Neuronal stem cell (in vitro differentiated cells): ENCODE measurements at regions not wholly inside any gene's neighbourhood (a gene's known extent, or its start where the extent isn't known, plus 50 kb on each side); places are given as distances from the start of the nearest gene placed in this dataset.

Source experiments
- DNase-seq: peaks from one replicate; pipeline ENCODE4 v3.0.0-alpha.2; 2013; ENCODE audit warnings: low spot score
- H2AFZ ChIP-seq: one replicate; pipeline ENCODE4 v1.6.1; 2013; ENCODE audit warnings: mild to moderate bottlenecking, low read length, inconsistent platforms
- H2AK5ac ChIP-seq: 2 replicates; pipeline ENCODE4 v1.6.1; 2013; ENCODE audit warnings: low read depth, mild to moderate bottlenecking, inconsistent platforms, low read length, moderate library complexity, mixed read lengths
- H2BK120ac ChIP-seq: 2 replicates; pipeline ENCODE4 v1.6.1; 2013; ENCODE audit warnings: low read depth, mild to moderate bottlenecking, inconsistent platforms, low read length, moderate library complexity, mixed read lengths
- H2BK12ac ChIP-seq: one replicate; pipeline ENCODE4 v1.6.1; 2013; ENCODE audit warnings: low read length, inconsistent platforms
- H2BK15ac ChIP-seq: 2 replicates; pipeline ENCODE4 v1.6.1; 2013; ENCODE audit warnings: mild to moderate bottlenecking, low read length, inconsistent platforms, mixed read lengths
- H2BK5ac ChIP-seq: one replicate; pipeline ENCODE4 v1.6.1; 2013; ENCODE audit warnings: inconsistent platforms, mild to moderate bottlenecking, low read length, moderate library complexity
- H3K14ac ChIP-seq: one replicate; pipeline ENCODE4 v1.6.1; 2013; ENCODE audit warnings: low read length, inconsistent platforms
- H3K18ac ChIP-seq: 2 replicates; pipeline ENCODE4 v1.6.1; 2013; ENCODE audit warnings: low read length, inconsistent platforms
- H3K23ac ChIP-seq: 2 replicates; pipeline ENCODE4 v1.6.1; 2013; ENCODE audit warnings: low read depth, mild to moderate bottlenecking, mixed read lengths, low read length, inconsistent platforms; ENCODE audit not compliant: poor library complexity
- H3K27ac ChIP-seq: replicated peaks from 3 replicates; pipeline ENCODE4 v1.5.1; 2013; ENCODE audit warnings: low read length, inconsistent platforms
- H3K27me3 ChIP-seq, 3 experiments: 2 replicates each; pipeline ENCODE4 v1.6.1; 2013; ENCODE audit warnings: low read length in 3 of 3, mild to moderate bottlenecking in 2 of 3, inconsistent platforms in 1 of 3, low read depth in 1 of 3, mixed read lengths in 1 of 3, moderate library complexity in 1 of 3; ENCODE audit not compliant: control insufficient read depth in 3 of 3, insufficient read depth in 3 of 3
- H3K36me3 ChIP-seq, 2 donors: replicated peaks in 1 of 2; 2 replicates each; pipeline ENCODE4 v1.6.1; 2013; ENCODE audit warnings: low read length in 2 of 2; ENCODE audit not compliant: control insufficient read depth in 2 of 2, insufficient read depth in 2 of 2
- H3K4ac ChIP-seq: 2 replicates; pipeline ENCODE4 v1.6.1; 2013; ENCODE audit warnings: inconsistent platforms, mild to moderate bottlenecking, low read length, moderate library complexity
- H3K4me1 ChIP-seq, 2 donors: 1 replicate in 1 of 2; 2 replicates in 1 of 2; pipeline ENCODE4 v1.6.1; 2013; ENCODE audit warnings: low read length in 2 of 2, low read depth in 1 of 2; ENCODE audit not compliant: control insufficient read depth in 2 of 2, insufficient read depth in 1 of 2
- H3K4me2 ChIP-seq: one replicate; pipeline ENCODE4 v1.6.1; 2013; ENCODE audit warnings: mild to moderate bottlenecking, low read length, inconsistent platforms; ENCODE audit not compliant: insufficient read depth, poor library complexity, severe bottlenecking
- H3K4me3 ChIP-seq, 2 donors: 2 replicates each; pipeline ENCODE4 v1.5.1; 2013; ENCODE audit warnings: low read length in 2 of 2, mild to moderate bottlenecking in 2 of 2, inconsistent platforms in 1 of 2, moderate library complexity in 1 of 2
- H3K79me1 ChIP-seq: one replicate; pipeline ENCODE4 v1.6.1; 2013; ENCODE audit warnings: low read depth, mild to moderate bottlenecking, inconsistent platforms, low read length, moderate library complexity
- H3K9ac ChIP-seq: one replicate; pipeline ENCODE4 v1.6.1; 2013; ENCODE audit warnings: mild to moderate bottlenecking, low read depth, low read length, inconsistent platforms; ENCODE audit not compliant: poor library complexity
- H3K9me3 ChIP-seq, 2 donors: replicated peaks in 1 of 2; 2 replicates each; pipeline versions ENCODE3 to v1.6.1; 2013; ENCODE audit warnings: low read length in 2 of 2, mild to moderate bottlenecking in 2 of 2, inconsistent platforms in 1 of 2, low read depth in 1 of 2, mixed read lengths in 1 of 2, moderate library complexity in 1 of 2; ENCODE audit not compliant: control insufficient read depth in 2 of 2, insufficient read depth in 1 of 2
- H4K8ac ChIP-seq: one replicate; pipeline ENCODE4 v1.6.1; 2013; ENCODE audit warnings: low read depth, mild to moderate bottlenecking, inconsistent platforms, low read length, moderate library complexity
- H4K91ac ChIP-seq: one replicate; pipeline ENCODE4 v1.6.1; 2013; ENCODE audit warnings: low read length, low read depth, mild to moderate bottlenecking, inconsistent platforms; ENCODE audit not compliant: poor library complexity
- WGBS, 2 donors: extraction: QIAGEN DNeasy Blood & Tissue Kit; methylation state at CpG; one replicate each; pipeline ENCODE4 v1.1.7; 2013; ENCODE audit warnings: missing lambda C conversion rate in 2 of 2, mixed read lengths in 1 of 2; ENCODE audit not compliant: insufficient read length in 2 of 2, insufficient replicate concordance in 1 of 2; ENCODE audit errors: extremely low coverage in 2 of 2; 5-methylcytosine and 5-hydroxymethylcytosine counted together

DNA sequence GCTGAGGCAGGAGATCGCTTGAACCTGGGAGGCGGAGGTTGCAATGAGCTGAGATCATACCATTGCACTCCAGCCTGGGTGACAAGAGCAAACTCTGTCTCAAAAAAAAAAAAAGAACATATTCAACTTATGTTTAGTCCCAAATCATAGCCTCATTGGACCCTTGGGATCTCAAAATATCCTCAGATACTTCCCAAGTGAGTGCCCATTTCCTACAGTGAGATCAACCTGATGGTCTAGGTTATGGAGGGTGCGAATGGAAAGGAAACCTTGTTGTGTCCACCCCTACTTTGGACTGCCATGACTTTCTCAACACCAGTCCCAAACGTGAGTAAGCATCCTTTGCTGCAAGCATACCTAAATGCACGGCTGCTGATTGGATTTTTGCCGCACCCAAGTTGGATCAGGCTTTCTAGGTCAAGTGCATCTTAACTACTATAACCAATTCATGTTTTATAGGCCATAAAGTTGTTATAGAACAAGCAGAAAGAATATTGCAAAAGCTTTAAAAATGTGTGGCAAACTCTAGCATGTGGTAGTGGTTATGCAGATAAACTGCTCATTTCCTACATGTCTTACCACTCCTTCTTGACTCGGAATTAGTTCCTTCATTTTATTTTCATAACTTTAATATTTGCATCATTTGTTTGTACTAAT is 131.2 kb downstream of the PLEKHG1 start:
- Histone ChIP-seq H3K18ac (no peak overlapping the region), H2AFZ (no peak overlapping the region), H3K23ac (no peak overlapping the region), H3K14ac (no peak overlapping the region), H3K9me3 (peaks cover 2 to 25% of the 10 kb centered on the region in 2 donors), H2BK5ac (no peak overlapping the region), H3K4me1 (no peaks in the 10 kb centered on the region), H3K9ac (no peak overlapping the region), H3K4ac (no peak overlapping the region), H4K91ac (no peak overlapping the region), H2AK5ac (no peak overlapping the region), H2BK12ac (no peak overlapping the region), H3K27ac (no peak overlapping the region), H4K8ac (no peak overlapping the region), H3K36me3 (peaks cover 14 to 82% of the 10 kb centered on the region in 2 donors), H3K4me3 (no peak overlapping the region), H2BK120ac (no peak overlapping the region), H3K79me1 (no peaks in the 10 kb centered on the region), H2BK15ac (no peak overlapping the region), H3K4me2 (no peak overlapping the region), H3K27me3 (no peaks in the 10 kb centered on the region)
- no CpG with 5 or more reads among the region's 7 CpGs for WGBS, 2 donors
- no peak for DNase-seq

DNA sequence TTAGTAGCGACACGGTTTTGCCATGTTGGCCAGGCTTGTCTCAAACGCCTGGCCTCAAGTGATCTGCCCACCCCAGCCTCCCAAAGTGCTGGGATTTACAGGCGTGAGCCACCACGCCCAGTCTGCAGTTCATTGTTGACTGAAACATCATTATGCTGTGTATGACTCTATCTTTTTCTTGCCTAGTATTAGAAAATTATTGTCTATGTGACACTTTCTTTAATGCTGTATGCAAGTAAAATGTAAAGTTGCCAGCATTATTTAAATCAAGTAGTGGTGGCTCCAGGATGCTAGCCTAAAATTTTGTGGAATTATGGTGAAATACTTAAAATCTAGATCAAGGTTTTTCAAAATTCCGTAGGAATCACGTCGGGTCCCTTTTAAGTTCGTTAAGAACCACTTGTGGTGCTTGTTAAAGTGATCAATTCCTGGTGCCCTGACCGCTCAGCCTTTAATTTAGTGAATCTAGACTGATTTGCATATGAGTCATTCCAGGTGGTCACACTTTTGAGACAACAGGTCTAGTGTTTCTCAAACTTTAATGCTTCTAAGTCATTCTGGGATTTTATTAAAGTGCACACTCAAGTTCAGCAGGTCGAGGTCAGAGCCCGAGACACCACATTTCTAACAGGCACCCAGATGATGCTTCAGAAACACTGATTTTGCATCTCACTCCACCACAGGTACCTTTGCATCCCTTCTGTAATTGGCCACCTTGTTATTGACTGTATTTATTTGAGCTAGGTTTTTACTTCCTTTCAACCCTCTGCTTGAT is 132.6 kb upstream of the MTHFD1L start:
- WGBS, 2 donors: no CpG with 5 or more reads among the region's 12 CpGs
- H2BK120ac ChIP-seq: no peak overlapping the region
- no peak overlapping the region for H2BK15ac ChIP-seq
- no peak overlapping the region for H3K18ac ChIP-seq
- H2AK5ac ChIP-seq: no peak overlapping the region
- H3K4me2 ChIP-seq: no peak overlapping the region
- peaks cover 2 to 28% of the 10 kb centered on the region in 2 donors for H3K9me3 ChIP-seq
- H2BK12ac ChIP-seq: no peak overlapping the region
- H3K4me1 ChIP-seq: no peaks in the 10 kb centered on the region
- no peak overlapping the region for H3K23ac ChIP-seq
- no peaks in the 10 kb centered on the region for H3K79me1 ChIP-seq
- no peaks in the 10 kb centered on the region for H3K27me3 ChIP-seq
- H3K4ac ChIP-seq: no peak overlapping the region
- no peak overlapping the region for H4K8ac ChIP-seq
- no peak overlapping the region for H2AFZ ChIP-seq
- DNase-seq: no peak
- H2BK5ac ChIP-seq: no peak overlapping the region
- peaks cover 14 to 80% of the 10 kb centered on the region in 2 donors for H3K36me3 ChIP-seq
- no peak overlapping the region for H4K91ac ChIP-seq
- no peak overlapping the region for H3K14ac ChIP-seq
- H3K4me3 ChIP-seq: no peak overlapping the region
- H3K9ac ChIP-seq: no peak overlapping the region
- no peak overlapping the region for H3K27ac ChIP-seq

DNA sequence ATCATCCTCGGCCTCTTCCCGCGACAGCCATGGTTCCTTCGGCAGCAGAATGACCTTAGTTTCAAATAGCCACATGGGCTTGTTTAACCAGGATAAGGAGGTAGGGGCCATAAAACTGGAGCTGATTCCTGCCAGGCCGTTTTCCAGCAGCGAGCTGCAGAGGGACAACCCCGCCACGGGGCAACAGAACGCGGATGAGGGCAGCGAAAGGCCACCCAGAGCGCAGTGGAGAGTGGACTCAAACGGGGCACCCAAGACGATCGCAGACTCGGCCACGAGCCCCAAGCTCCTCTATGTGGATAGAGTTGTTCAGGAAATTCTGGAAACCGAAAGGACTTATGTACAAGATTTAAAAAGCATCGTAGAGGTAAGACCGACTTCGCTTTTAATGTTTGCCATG is 131.8 kb upstream of the MTHFD1L start:
- peaks cover 2 to 28% of the 10 kb centered on the region in 2 donors for H3K9me3 ChIP-seq
- DNase-seq: no peak
- no peak overlapping the region for H3K4ac ChIP-seq
- H2BK5ac ChIP-seq: no peak overlapping the region
- H2BK15ac ChIP-seq: no peak overlapping the region
- no peak overlapping the region for H2BK12ac ChIP-seq
- no peak overlapping the region for H2BK120ac ChIP-seq
- H3K23ac ChIP-seq: no peak overlapping the region
- no peaks in the 10 kb centered on the region for H3K27me3 ChIP-seq
- H3K4me2 ChIP-seq: no peak overlapping the region
- no peak overlapping the region for H3K9ac ChIP-seq
- no peak overlapping the region for H3K27ac ChIP-seq
- H3K4me3 ChIP-seq: no peak overlapping the region
- H4K8ac ChIP-seq: no peak overlapping the region
- peaks cover 14 to 85% of the 10 kb centered on the region in 2 donors for H3K36me3 ChIP-seq
- no peak overlapping the region for H3K18ac ChIP-seq
- no peak overlapping the region for H2AK5ac ChIP-seq
- no peaks in the 10 kb centered on the region for H3K4me1 ChIP-seq
- H4K91ac ChIP-seq: no peak overlapping the region
- no CpG with 5 or more reads among the region's 21 CpGs for WGBS, 2 donors
- no peaks in the 10 kb centered on the region for H3K79me1 ChIP-seq
- H3K14ac ChIP-seq: no peak overlapping the region
- H2AFZ ChIP-seq: no peak overlapping the region

DNA sequence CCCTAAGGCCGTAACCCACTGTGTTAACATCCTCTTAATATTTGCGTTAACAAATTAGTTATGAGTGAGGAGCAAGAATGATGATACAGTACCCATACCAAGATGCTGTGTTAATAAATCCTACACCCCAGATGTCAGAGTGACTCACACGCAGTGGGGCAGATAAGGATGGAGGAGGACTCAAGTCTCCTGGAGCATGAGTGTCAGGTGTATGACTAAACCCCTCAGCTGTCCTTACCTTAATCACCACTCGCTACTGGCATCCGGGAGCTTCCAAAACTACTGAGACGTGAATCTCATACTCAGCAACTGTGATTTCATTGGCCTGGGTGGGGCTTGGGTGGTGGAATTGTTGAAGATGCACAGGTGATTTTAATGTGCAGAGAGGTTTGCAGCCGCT is 131.3 kb upstream of the MTHFD1L start:
- Histone ChIP-seq H3K14ac (no peak overlapping the region), H2AK5ac (no peak overlapping the region), H2BK15ac (no peak overlapping the region), H3K27ac (no peak overlapping the region), H3K4me2 (no peak overlapping the region), H3K27me3 (no peaks in the 10 kb centered on the region), H4K8ac (no peak overlapping the region), H3K18ac (no peak overlapping the region), H2BK5ac (no peak overlapping the region), H4K91ac (no peak overlapping the region), H3K23ac (no peak overlapping the region), H3K36me3 (peaks cover 14 to 83% of the 10 kb centered on the region in 2 donors), H2BK12ac (no peak overlapping the region), H3K4me3 (no peak overlapping the region), H2AFZ (no peak overlapping the region), H3K9me3 (peaks cover 2 to 24% of the 10 kb centered on the region in 2 donors), H3K4me1 (no peaks in the 10 kb centered on the region), H3K9ac (no peak overlapping the region), H3K79me1 (no peaks in the 10 kb centered on the region), H2BK120ac (no peak overlapping the region), H3K4ac (no peak overlapping the region)
- no CpG with 5 or more reads among the region's 7 CpGs for WGBS, 2 donors
- DNase-seq: no peak
